OCI-LY1 (cell line): ENCODE measurements at regions not wholly inside any gene's neighbourhood (a gene's known extent, or its start where the extent isn't known, plus 50 kb on each side); places are given as distances from the start of the nearest gene placed in this dataset.

Experiments
- H2AFZ ChIP-seq: fragments of 200-600 bp; sonication (generic), shearing (Covaris generic); 2 replicates; pipeline ENCODE4 v1.6.0; 2014; ENCODE audit warnings: antibody characterized with exemption, mild to moderate bottlenecking, low read length
- H3F3A ChIP-seq: fragments of 200-600 bp; sonication (generic), shearing (Covaris generic); 2 replicates; pipeline ENCODE4 v1.6.0; 2014; ENCODE audit warnings: mild to moderate bottlenecking, antibody characterized with exemption, low read length, moderate library complexity; ENCODE audit not compliant: insufficient read depth
- H3K27ac ChIP-seq: fragments of 200-600 bp; sonication (generic); 2 replicates; pipeline ENCODE4 v1.5.1; 2014; ENCODE audit warnings: low read length, mixed run types, mild to moderate bottlenecking, low read depth; ENCODE audit not compliant: poor library complexity, severe bottlenecking
- H3K27me3 ChIP-seq: fragments of 200-600 bp; sonication (generic); 2 replicates; pipeline ENCODE4 v1.6.0; 2014; ENCODE audit warnings: antibody characterized with exemption, mild to moderate bottlenecking, low read length, moderate library complexity; ENCODE audit not compliant: insufficient read depth
- H3K36me3 ChIP-seq: fragments of 200-600 bp; sonication (generic); 2 replicates; pipeline ENCODE4 v1.6.1; 2014; ENCODE audit warnings: mild to moderate bottlenecking, antibody characterized with exemption, low read length, moderate library complexity, mixed read lengths; ENCODE audit not compliant: insufficient read depth
- H3K4me1 ChIP-seq: fragments of 200-600 bp; sonication (generic); 2 replicates; pipeline ENCODE4 v1.5.1; 2014; ENCODE audit warnings: mild to moderate bottlenecking, low read length, moderate library complexity; ENCODE audit not compliant: insufficient read depth, severe bottlenecking
- H3K4me2 ChIP-seq: fragments of 200-600 bp; sonication (generic), shearing (Covaris generic); 2 replicates; pipeline ENCODE4 v1.6.1; 2014; ENCODE audit warnings: low read length
- H3K4me3 ChIP-seq: fragments of 200-600 bp; sonication (generic); 2 replicates; pipeline ENCODE4 v1.5.1; 2014; ENCODE audit warnings: low read length, low read depth, mild to moderate bottlenecking, mixed read lengths; ENCODE audit not compliant: poor library complexity, severe bottlenecking
- H3K79me2 ChIP-seq: fragments of 200-600 bp; shearing (Covaris generic); 2 replicates; pipeline ENCODE4 v1.6.1; 2016; ENCODE audit warnings: mixed run types, low read length, mixed read lengths; ENCODE audit not compliant: insufficient read depth
- H3K9ac ChIP-seq: fragments of 200-600 bp; sonication (generic), shearing (Covaris generic); 2 replicates; pipeline ENCODE4 v1.6.1; 2014; ENCODE audit warnings: mild to moderate bottlenecking, low read length, mixed read lengths
- H3K9me2 ChIP-seq: fragments of 200-600 bp; sonication (generic), shearing (Covaris generic); 2 replicates; pipeline ENCODE4 v1.6.1; 2014; ENCODE audit warnings: low read depth, mild to moderate bottlenecking, low read length, mixed read lengths
- H3K9me3 ChIP-seq: fragments of 200-600 bp; shearing (Covaris generic); 2 replicates; pipeline ENCODE4 v1.6.1; 2014; ENCODE audit warnings: low read length, mixed read lengths
- H4K20me1 ChIP-seq: fragments of 200-600 bp; sonication (generic), shearing (Covaris generic); 2 replicates; pipeline ENCODE4 v1.6.0; 2016; ENCODE audit warnings: mild to moderate bottlenecking, low read length; ENCODE audit not compliant: insufficient read depth
- EZH2 ChIP-seq: fragments of 200-600 bp; sonication (generic), shearing (Covaris generic); IDR thresholded peaks from 2 replicates; pipeline ENCODE4 v1.8.0; 2017; ENCODE audit warnings: borderline replicate concordance, mixed run types, mild to moderate bottlenecking, antibody characterized with exemption, low read length, moderate library complexity, mixed read lengths
- TF ChIP-seq, protein P1 (sequence below): fragments of 200-600 bp; sonication (generic), shearing (Covaris generic); IDR thresholded peaks from 2 replicates; pipeline ENCODE4 v1.5.1; 2017; ENCODE audit warnings: mild to moderate bottlenecking, antibody characterized with exemption, low read length, moderate library complexity, mixed read lengths

DNA sequence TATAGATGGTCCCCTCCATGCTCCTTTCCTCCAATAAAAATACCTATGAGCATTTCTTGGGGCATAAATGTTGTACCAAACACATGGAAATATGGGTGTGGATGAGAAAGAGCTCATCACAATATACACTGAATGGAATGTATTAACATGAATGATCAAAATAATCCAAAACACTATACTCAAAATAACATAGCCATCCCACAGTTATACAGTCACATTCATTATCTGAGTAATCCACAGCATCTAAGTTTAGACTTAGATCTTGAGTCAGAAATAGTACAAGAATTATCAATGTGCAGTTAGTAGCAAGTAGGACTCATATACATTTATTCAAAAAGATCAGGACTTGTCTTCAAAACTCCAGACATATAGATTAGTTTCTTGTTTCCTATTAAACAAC is 175.2 kb upstream of the NREP start:
- no peaks in the 10 kb centered on the region for H3K36me3 ChIP-seq
- no peak overlapping the region for H3K4me3 ChIP-seq
- H3K9me2 ChIP-seq = no peaks in the 10 kb centered on the region
- H3K4me2 ChIP-seq = no peak overlapping the region
- H2AFZ ChIP-seq = no peak overlapping the region
- H3K79me2 ChIP-seq = no peaks in the 10 kb centered on the region
- H3K27ac ChIP-seq = no peak overlapping the region
- H3K27me3 ChIP-seq = no peaks in the 10 kb centered on the region; the same call in 1 of the 2 replicates
- H3K9me3 ChIP-seq = no peaks in the 10 kb centered on the region
- no peaks in the 10 kb centered on the region for H3F3A ChIP-seq
- H3K4me1 ChIP-seq = no peaks in the 10 kb centered on the region
- no peak overlapping the region for H3K9ac ChIP-seq
- H4K20me1 ChIP-seq = no peaks in the 10 kb centered on the region
- TF ChIP-seq, protein P1, sequence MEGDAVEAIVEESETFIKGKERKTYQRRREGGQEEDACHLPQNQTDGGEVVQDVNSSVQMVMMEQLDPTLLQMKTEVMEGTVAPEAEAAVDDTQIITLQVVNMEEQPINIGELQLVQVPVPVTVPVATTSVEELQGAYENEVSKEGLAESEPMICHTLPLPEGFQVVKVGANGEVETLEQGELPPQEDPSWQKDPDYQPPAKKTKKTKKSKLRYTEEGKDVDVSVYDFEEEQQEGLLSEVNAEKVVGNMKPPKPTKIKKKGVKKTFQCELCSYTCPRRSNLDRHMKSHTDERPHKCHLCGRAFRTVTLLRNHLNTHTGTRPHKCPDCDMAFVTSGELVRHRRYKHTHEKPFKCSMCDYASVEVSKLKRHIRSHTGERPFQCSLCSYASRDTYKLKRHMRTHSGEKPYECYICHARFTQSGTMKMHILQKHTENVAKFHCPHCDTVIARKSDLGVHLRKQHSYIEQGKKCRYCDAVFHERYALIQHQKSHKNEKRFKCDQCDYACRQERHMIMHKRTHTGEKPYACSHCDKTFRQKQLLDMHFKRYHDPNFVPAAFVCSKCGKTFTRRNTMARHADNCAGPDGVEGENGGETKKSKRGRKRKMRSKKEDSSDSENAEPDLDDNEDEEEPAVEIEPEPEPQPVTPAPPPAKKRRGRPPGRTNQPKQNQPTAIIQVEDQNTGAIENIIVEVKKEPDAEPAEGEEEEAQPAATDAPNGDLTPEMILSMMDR = no peak
- no peak for TF ChIP-seq EZH2

DNA sequence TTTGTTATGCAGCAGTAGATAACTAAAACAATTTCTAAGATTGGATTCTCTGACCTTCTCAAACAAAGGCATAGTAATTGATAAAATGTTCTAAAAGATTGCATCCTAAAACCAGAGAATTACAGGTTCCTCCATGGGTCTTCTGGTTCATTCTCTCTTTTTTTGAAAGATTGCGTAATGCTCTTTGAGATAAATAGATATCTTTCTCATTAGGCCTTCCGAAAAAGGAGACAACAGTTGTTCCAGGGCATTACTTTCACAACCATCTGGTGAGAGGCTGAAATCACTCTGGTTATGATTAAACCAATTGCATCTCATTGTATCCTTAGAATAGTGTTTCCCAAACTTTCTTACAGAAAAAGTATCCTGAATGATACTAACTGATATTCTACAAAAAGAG is 174.7 kb upstream of the NREP start:
- Histone ChIP-seq H3K4me1 (no peaks in the 10 kb centered on the region), H2AFZ (no peak overlapping the region), H3K9me3 (no peaks in the 10 kb centered on the region), H3K9me2 (no peaks in the 10 kb centered on the region), H3K9ac (no peak overlapping the region), H3K27ac (no peak overlapping the region), H3K4me3 (no peak overlapping the region), H3K4me2 (no peak overlapping the region), H3K27me3 (no peaks in the 10 kb centered on the region), H3K79me2 (no peaks in the 10 kb centered on the region), H4K20me1 (no peaks in the 10 kb centered on the region), H3K36me3 (no peaks in the 10 kb centered on the region), H3F3A (no peaks in the 10 kb centered on the region)
- no peak for TF ChIP-seq EZH2
- TF ChIP-seq, protein P1 = no peak

DNA sequence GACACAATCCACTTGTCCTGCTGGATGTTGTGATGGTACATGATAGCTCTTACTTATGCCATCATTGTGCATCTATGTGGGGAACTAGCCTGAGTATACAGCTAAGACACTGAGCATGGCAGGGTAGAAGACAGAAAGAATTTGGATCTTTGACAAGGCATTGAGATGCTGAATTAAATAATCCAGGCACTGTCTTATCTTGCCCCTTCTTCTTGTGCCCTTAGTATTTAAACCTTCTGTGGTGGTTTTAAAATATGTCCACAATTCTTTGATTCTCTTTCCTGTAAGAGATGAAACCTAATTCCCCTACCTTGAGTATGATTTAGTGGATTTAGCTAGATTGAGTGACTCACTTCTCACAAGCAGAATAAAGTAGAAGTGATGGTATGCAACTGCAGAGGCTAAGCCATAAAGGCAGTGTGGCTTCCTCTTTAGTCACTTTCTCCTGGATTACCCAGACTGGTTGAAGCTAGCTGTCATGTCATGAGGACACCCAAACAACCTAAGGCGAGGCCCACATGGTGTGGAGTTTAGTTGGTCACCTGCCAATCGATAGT is 174.0 kb upstream of the NREP start:
- Histone ChIP-seq H3K36me3 (no peaks in the 10 kb centered on the region), H4K20me1 (no peaks in the 10 kb centered on the region), H3K27ac (no peak overlapping the region), H3K27me3 (no peaks in the 10 kb centered on the region), H3K4me3 (no peak overlapping the region), H3K4me2 (no peak overlapping the region), H3K9me2 (no peaks in the 10 kb centered on the region), H3K9ac (no peak overlapping the region), H3K9me3 (no peaks in the 10 kb centered on the region), H3K79me2 (no peaks in the 10 kb centered on the region), H2AFZ (no peak overlapping the region), H3F3A (no peaks in the 10 kb centered on the region), H3K4me1 (no peaks in the 10 kb centered on the region)
- TF ChIP-seq EZH2 = no peak
- TF ChIP-seq, protein P1 = no peak
